Activated B cell treated with CpG ODN at 0.5 μM for 24 hours (primary cell): ENCODE measurements at regions not wholly inside any gene's neighbourhood (a gene's known extent, or its start where the extent isn't known, plus 50 kb on each side); places are given as distances from the start of the nearest gene placed in this dataset.

ENCODE experiments used
- ATAC-seq: fragments of 200-7000 bp; cut with Tn5 transposase; one replicate; pipeline ENCODE4 v1.10.0; 2021; ENCODE audit warnings: low read depth, mild to moderate bottlenecking, moderate library complexity
- CTCF ChIA-PET: fragments of 350-600 bp; sonication (Branson Sonifier 250); formaldehyde crosslinking; loops from one replicate; lab custom pipeline; 2021; ENCODE audit warnings: antibody characterized with exemption; lab: Charles Lee
- POLR2A ChIA-PET: fragments of 350-600 bp; sonication (Branson Sonifier 250); formaldehyde crosslinking; loops from one replicate; lab custom pipeline; 2021; ENCODE audit warnings: antibody characterized with exemption; lab: Charles Lee
- DNase-seq: peaks from one replicate; pipeline ENCODE4 v3.0.0; 2022
- H3K27ac Mint-ChIP-seq: one replicate; pipeline ENCODE4 v1.8.0; 2020; ENCODE audit warnings: mixed read lengths
- H3K27me3 Mint-ChIP-seq: one replicate; pipeline ENCODE4 v1.8.0; 2021; ENCODE audit warnings: mixed read lengths
- H3K36me3 Mint-ChIP-seq: one replicate; pipeline ENCODE4 v1.8.0; 2021; ENCODE audit warnings: low read depth, mixed read lengths
- H3K4me1 Mint-ChIP-seq: one replicate; pipeline ENCODE4 v1.8.0; 2021; ENCODE audit warnings: mixed read lengths
- H3K4me3 Mint-ChIP-seq: one replicate; pipeline ENCODE4 v1.8.0; 2020; ENCODE audit warnings: mild to moderate bottlenecking, mixed read lengths
- H3K9me3 Mint-ChIP-seq: one replicate; pipeline ENCODE4 v1.8.0; 2020; ENCODE audit warnings: mixed read lengths
- CTCF ChIP-seq: fragments of 200-600 bp; IDR thresholded peaks from one replicate; pipeline ENCODE4 v1.8.0; 2022; ENCODE audit warnings: antibody characterized with exemption, mild to moderate bottlenecking
- intact Hi-C: fragments of 100-400 bp; cut with micrococcal nuclease; formaldehyde crosslinking; loops from one replicate; pipeline ENCODE4 v1.15.1; 2024

GRCh38 chr13:34721631-34722595 lies 220.2 kb upstream of the NBEA start:
- no peak for ATAC-seq
- intact Hi-C loops: no loop called here
- H3K4me1 Mint-ChIP-seq: no peaks in the 10 kb centered on the region
- no peaks in the 10 kb centered on the region for H3K36me3 Mint-ChIP-seq
- H3K4me3 Mint-ChIP-seq: no peak overlapping the region
- ChIA-PET CTCF (no interaction called here), POLR2A (no interaction called here)
- H3K27me3 Mint-ChIP-seq: no peaks in the 10 kb centered on the region
- peaks cover 5% of the 10 kb centered on the region for H3K9me3 Mint-ChIP-seq
- DNase-seq: no peak
- no peak overlapping the region for H3K27ac Mint-ChIP-seq
- no peak for TF ChIP-seq CTCF

DNA sequence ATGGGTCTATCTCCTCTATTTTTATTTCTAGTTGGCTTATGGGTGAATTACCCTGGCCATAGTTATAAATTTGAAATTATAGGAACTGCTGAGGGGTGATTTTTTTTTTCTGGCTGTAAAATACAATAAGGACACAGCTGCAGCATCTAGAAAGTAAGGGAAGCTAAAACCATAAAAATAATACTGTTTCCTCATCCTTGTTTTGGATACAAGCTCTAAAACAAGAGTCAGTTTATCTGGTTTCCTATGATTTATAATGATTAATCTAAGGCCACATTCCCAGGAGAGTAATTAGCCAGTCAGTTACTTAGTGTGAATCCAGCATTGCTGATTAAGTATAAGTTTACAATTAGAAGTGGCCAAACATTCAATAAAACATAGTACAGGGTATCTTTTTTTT lies 219.1 kb upstream of the NBEA start:
- ATAC-seq (no peak), DNase-seq (no peak)
- no peaks in the 10 kb centered on the region for H3K36me3 Mint-ChIP-seq
- H3K9me3 Mint-ChIP-seq: peaks cover 5% of the 10 kb centered on the region
- no peaks in the 10 kb centered on the region for H3K27me3 Mint-ChIP-seq
- H3K4me1 Mint-ChIP-seq: no peaks in the 10 kb centered on the region
- TF ChIP-seq CTCF: no peak
- no peak overlapping the region for H3K27ac Mint-ChIP-seq
- POLR2A ChIA-PET: no interaction called here
- CTCF ChIA-PET: no interaction called here
- intact Hi-C loops: no loop called here
- no peak overlapping the region for H3K4me3 Mint-ChIP-seq

DNA sequence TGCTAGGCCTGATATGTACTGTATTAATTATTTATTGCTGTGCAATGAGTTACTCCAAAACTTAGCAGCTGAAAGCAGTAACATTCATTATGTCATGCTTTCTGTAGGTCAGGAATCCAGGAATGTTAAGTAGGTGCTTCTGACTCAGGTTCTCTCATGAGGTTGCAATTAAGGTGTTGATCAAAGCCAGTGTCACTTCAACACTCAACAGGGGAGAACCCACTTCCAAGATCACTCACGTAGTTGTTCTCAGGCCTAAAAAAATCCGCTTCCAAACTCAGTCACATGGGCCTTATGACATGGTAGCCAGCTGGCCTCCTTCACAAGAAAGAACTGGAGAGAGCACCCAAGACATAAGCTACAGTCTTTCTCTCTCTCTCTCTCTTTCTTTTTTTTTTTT lies 211.1 kb upstream of the NBEA start:
- intact Hi-C loops: no loop called here
- TF ChIP-seq CTCF: no peak
- no peak overlapping the region for H3K27ac Mint-ChIP-seq
- CTCF ChIA-PET: no interaction called here
- DNase-seq (no peak), ATAC-seq (no peak)
- POLR2A ChIA-PET: no interaction called here
- no peak overlapping the region for H3K4me3 Mint-ChIP-seq
- H3K4me1 Mint-ChIP-seq: no peaks in the 10 kb centered on the region
- no peaks in the 10 kb centered on the region for H3K27me3 Mint-ChIP-seq
- H3K36me3 Mint-ChIP-seq: no peaks in the 10 kb centered on the region
- H3K9me3 Mint-ChIP-seq: peaks cover 5% of the 10 kb centered on the region

DNA sequence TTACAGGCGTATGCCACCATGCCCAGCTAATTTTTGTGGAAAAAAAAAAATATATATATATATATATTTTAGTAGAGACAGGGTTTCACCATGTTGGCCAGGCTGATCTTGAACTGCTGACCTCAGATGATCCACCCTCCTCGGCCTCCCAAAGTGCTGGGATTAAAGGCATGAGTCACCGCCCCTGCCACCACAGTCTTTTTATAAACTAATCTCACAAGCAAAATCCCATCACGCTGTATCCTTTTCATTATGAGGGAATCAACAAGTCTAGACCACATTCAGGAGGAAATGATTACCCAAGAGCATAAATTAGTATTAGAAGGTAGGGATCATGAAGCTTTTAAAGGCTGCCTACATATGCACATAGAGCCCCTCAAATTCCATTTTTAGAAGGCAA lies 210.6 kb upstream of the NBEA start:
- no peak for TF ChIP-seq CTCF
- Mint-ChIP-seq H3K27me3 (no peaks in the 10 kb centered on the region), H3K9me3 (peaks cover 5% of the 10 kb centered on the region), H3K4me3 (no peak overlapping the region), H3K36me3 (no peaks in the 10 kb centered on the region), H3K27ac (no peak overlapping the region), H3K4me1 (no peaks in the 10 kb centered on the region)
- ChIA-PET POLR2A (no interaction called here), CTCF (no interaction called here)
- no peak for DNase-seq
- intact Hi-C loops: no loop called here
- no peak for ATAC-seq

GRCh38 chr13:34733721-34734120 lies 208.3 kb upstream of the NBEA start:
- Mint-ChIP-seq H3K36me3 (no peaks in the 10 kb centered on the region), H3K9me3 (peaks cover 5% of the 10 kb centered on the region), H3K27me3 (no peaks in the 10 kb centered on the region), H3K4me1 (no peaks in the 10 kb centered on the region), H3K27ac (no peak overlapping the region), H3K4me3 (no peak overlapping the region)
- DNase-seq (no peak), ATAC-seq (no peak)
- POLR2A ChIA-PET: no interaction called here
- intact Hi-C loops: no loop called here
- no peak for TF ChIP-seq CTCF
- CTCF ChIA-PET: no interaction called here
